Panc1 (cell line): ENCODE measurements at regions not wholly inside any gene's neighbourhood (a gene's known extent, or its start where the extent isn't known, plus 50 kb on each side); places are given as distances from the start of the nearest gene placed in this dataset.

Source experiments
- ATAC-seq: fragments of 200-7000 bp; cut with Tn5 transposase; 2 replicates; pipeline ENCODE4 v1.9.1; 2020; ENCODE audit warnings: mild to moderate bottlenecking, moderate library complexity
- BruUV-seq: library from RNA; stranded (reverse); fragments of 400-500 nt; replicated peaks from 2 replicates; lab custom pipeline; 2021; lab: Mats Ljungman, UMichigan
- CTCF ChIA-PET: fragments of 300-600 bp; sonication (Branson Sonifier 250); formaldehyde crosslinking; loops from one replicate; lab custom pipeline; 2022; ENCODE audit warnings: antibody characterized with exemption; lab: Charles Lee
- POLR2A ChIA-PET: fragments of 300-600 bp; sonication (Branson Sonifier 250); formaldehyde crosslinking; loops from one replicate; lab custom pipeline; 2022; ENCODE audit warnings: antibody characterized with exemption; lab: Charles Lee
- DNase-seq: peaks from one replicate; pipeline ENCODE4 v3.0.0-alpha.2; 2010; ENCODE audit warnings: low read depth, low spot score
- H3K27ac ChIP-seq: 2 replicates; pipeline ENCODE4 v1.5.1; 2011; ENCODE audit warnings: mild to moderate bottlenecking, low read length, inconsistent platforms
- H3K27me3 ChIP-seq: fragments of 200-500 bp; sonication (Bioruptor generic); 2 replicates; pipeline ENCODE4 v1.6.0; 2014; ENCODE audit warnings: low read length, inconsistent platforms; ENCODE audit not compliant: control insufficient read depth, insufficient read depth
- H3K36me3 ChIP-seq: fragments of 200-500 bp; sonication (Bioruptor generic); 2 replicates; pipeline ENCODE4 v1.5.1; 2014; ENCODE audit warnings: inconsistent platforms, mild to moderate bottlenecking, low read length, moderate library complexity; ENCODE audit not compliant: control insufficient read depth, insufficient read depth
- H3K4me1 ChIP-seq: 2 replicates; pipeline ENCODE4 v1.5.1; 2011; ENCODE audit warnings: inconsistent platforms, mild to moderate bottlenecking, low read length, moderate library complexity; ENCODE audit not compliant: control insufficient read depth, insufficient read depth
- H3K4me3 ChIP-seq, 2 experiments: 2 replicates each; pipeline ENCODE4 v1.5.1; 2011 to 2012; ENCODE audit warnings: low read depth in 2 of 2, low read length in 2 of 2, mild to moderate bottlenecking in 2 of 2, inconsistent platforms in 1 of 2, moderate library complexity in 1 of 2
- H3K9me3 ChIP-seq: fragments of 200-500 bp; sonication (Bioruptor generic); 2 replicates; pipeline ENCODE4 v1.5.1; 2014; ENCODE audit warnings: low read depth, mild to moderate bottlenecking, inconsistent platforms, low read length, moderate library complexity; ENCODE audit not compliant: control insufficient read depth, insufficient read depth
- CTCF ChIP-seq: fragments of 450-650 bp; IDR thresholded peaks from 2 replicates; pipeline ENCODE4 v1.5.1; 2017; ENCODE audit warnings: mild to moderate bottlenecking
- POLR2AphosphoS5 ChIP-seq: IDR thresholded peaks from 2 replicates; pipeline ENCODE4 v1.6.1; 2012; ENCODE audit warnings: mild to moderate bottlenecking, low read depth, low read length, moderate library complexity
- REST ChIP-seq, 2 experiments: IDR thresholded peaks; 2 replicates each; pipeline ENCODE4 v1.6.1; 2011 to 2012; ENCODE audit warnings: low read depth in 2 of 2, control low read depth in 1 of 2, low read length in 1 of 2, mild to moderate bottlenecking in 1 of 2, moderate library complexity in 1 of 2; ENCODE audit not compliant: insufficient read depth in 1 of 2
- SIN3A ChIP-seq: IDR thresholded peaks from 2 replicates; pipeline ENCODE4 v1.6.1; 2012; ENCODE audit warnings: low read depth, mild to moderate bottlenecking, low read length, moderate library complexity, borderline replicate concordance; ENCODE audit not compliant: insufficient read depth
- TCF7L2 ChIP-seq: IDR thresholded peaks from 2 replicates; pipeline ENCODE4 v1.6.1; 2011; ENCODE audit warnings: mild to moderate bottlenecking, low read depth, low read length, inconsistent platforms
- in situ Hi-C: cut with HindIII; loops from 2 replicates; pipeline ENCODE4 v1.10.0; 2016; ENCODE audit warnings: low sequenced_read_pairs, low pct_unique_long_range_greater_than_20kb
- intact Hi-C: fragments of 100-400 bp; cut with micrococcal nuclease; formaldehyde crosslinking; loops from one replicate; pipeline ENCODE4 v1.10.0; 2022; ENCODE audit not compliant: unreplicated experiment

GRCh38 chr1:29854700-29855276 lies 618.5 kb downstream of the PTPRU start:
- POLR2A ChIA-PET, result no interaction called here
- in situ Hi-C loops (no loop called here), intact Hi-C loops (loop anchor here (10.0 kb wide), 1 partner anchor 340 kb away; no protein-coding TSS in a partner anchor)
- BruUV-seq, result no TSS peak
- Histone ChIP-seq H3K27me3 (peaks cover 5% of the 10 kb centered on the region; the same call in 1 of the 2 replicates), H3K4me3 (no peak overlapping the region), H3K36me3 (no peaks in the 10 kb centered on the region), H3K9me3 (no peaks in the 10 kb centered on the region), H3K27ac (no peak overlapping the region), H3K4me1 (no peaks in the 10 kb centered on the region)
- no peak for ATAC-seq
- TF ChIP-seq CTCF, result no peak
- TF ChIP-seq SIN3A, result no peak
- TF ChIP-seq TCF7L2, result no peak
- no peak for TF ChIP-seq POLR2AphosphoS5
- TF ChIP-seq REST (IDR thresholded peaks at IDR 0.05; ENCODE audit: insufficient read depth in 1 of 2, low read depth in 2 of 2, low read length in 1 of 2), result no peak
- no peak for DNase-seq
- CTCF ChIA-PET, result no interaction called here

GRCh38 chr1:29853716-29854330 lies 617.5 kb downstream of the PTPRU start:
- H3K27ac ChIP-seq, result no peak overlapping the region
- CTCF ChIA-PET, result interaction anchor here (1.2 kb wide), 1 partner anchor 232 kb away, joined by 3 read pairs; no protein-coding TSS in a partner anchor
- no peaks in the 10 kb centered on the region for H3K36me3 ChIP-seq
- intact Hi-C loops, result loop anchor here (10.0 kb wide), 1 partner anchor 339 kb away; no protein-coding TSS in a partner anchor
- no peaks in the 10 kb centered on the region for H3K9me3 ChIP-seq
- TF ChIP-seq SIN3A (no peak), POLR2AphosphoS5 (no peak), REST (IDR thresholded peaks at IDR 0.05; ENCODE audit: insufficient read depth in 1 of 2, low read depth in 2 of 2, low read length in 1 of 2) (no peak), CTCF (no peak), TCF7L2 (no peak)
- no TSS peak for BruUV-seq
- POLR2A ChIA-PET, result no interaction called here
- DNase-seq (no peak), ATAC-seq (no peak)
- in situ Hi-C loops, result no loop called here
- no peaks in the 10 kb centered on the region for H3K4me1 ChIP-seq
- peaks cover 5% of the 10 kb centered on the region; the same call in 1 of the 2 replicates for H3K27me3 ChIP-seq
- H3K4me3 ChIP-seq, result no peak overlapping the region
